GM18907 (cell line): ENCODE measurements at regions not wholly inside any gene's neighbourhood (a gene's known extent, or its start where the extent isn't known, plus 50 kb on each side); places are given as distances from the start of the nearest gene placed in this dataset.

Experiments
- ATAC-seq: cut with Tn5 transposase; IDR thresholded peaks from one replicate; pipeline ENCODE4 v1.9.1; 2021; ENCODE audit warnings: mild to moderate bottlenecking, moderate library complexity; ENCODE audit not compliant: unreplicated experiment

GRCh38 chr4:13316354-13316753, 167.8 kb downstream of the RAB28 start:
- no peak for ATAC-seq

DNA sequence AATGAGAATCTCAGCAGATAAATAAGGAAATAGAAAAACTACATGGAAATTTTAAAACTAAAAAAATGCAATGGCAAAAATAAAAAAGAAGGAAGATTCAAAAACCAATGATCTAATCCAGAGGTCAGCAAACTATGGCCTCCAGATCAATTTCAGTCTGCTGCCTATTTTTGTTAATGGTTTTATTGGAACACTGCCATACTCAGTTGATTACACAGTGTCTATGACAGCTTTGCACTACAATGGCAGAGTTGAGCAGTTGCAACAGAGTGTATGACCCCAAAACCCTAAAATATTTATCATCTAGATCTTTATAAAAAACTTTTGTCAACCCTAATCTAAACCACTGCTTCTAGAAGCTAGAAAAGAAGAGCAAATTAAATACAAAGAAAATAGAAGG, 170.3 kb downstream of the RAB28 start:
- ATAC-seq, result no peak

DNA sequence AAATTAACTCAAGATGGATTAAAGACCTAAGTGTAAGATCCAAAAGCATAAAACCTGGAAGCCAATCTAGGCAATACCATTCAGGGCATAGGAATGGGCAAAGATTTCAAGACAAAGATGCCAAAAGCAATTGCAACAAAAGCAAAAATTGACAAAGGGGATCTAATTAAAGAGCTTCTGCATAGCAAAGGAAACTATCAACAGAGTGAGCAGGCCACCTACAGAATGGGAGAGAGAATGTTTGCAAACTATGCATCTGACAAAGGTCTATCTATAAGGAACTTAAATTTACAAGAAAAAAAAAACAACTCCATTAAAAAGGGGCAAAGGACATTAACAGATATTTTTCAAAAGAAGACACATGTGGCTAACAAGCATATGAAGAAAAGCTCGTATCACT, 171.9 kb downstream of the RAB28 start:
- no peak for ATAC-seq

DNA sequence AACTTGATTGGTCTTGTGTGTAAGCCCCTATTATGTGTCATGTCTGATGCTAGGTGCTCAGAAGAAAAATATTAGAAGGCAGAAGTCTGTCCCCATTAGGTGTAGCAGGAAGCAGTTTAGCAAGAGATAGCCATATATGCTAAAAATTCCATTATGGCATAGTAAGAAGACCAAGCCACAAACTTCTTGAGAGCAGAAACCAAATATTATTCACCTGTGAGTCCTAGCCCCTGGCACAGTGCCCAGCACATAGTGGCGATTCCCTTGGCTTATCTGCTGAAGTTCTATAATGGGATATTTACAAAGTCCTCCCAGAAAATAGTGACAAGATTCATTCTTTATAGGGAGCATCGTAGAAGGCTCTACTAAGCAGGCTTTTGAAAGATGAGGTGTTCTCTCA, 174.4 kb downstream of the RAB28 start:
- ATAC-seq, result no peak

DNA sequence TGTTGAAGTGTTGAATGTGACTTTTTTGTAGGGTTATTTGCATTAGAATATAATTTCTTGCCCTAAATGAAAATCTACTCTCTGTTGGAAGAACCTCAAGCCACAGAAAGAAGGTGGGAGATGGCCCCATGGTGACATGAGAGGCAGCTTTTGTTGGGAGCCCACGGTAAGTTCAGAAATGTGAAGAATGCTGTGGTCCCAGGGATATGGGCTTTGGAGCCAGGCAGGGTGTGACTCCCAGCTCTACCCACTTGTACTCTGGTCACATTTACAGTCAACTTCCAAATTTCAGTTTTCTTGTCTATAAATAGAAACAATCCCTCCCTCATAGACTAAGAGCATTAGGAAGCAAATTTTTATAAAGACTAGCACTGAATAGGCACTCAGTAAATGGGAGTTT, 177.8 kb downstream of the RAB28 start:
- ATAC-seq, result no peak

DNA sequence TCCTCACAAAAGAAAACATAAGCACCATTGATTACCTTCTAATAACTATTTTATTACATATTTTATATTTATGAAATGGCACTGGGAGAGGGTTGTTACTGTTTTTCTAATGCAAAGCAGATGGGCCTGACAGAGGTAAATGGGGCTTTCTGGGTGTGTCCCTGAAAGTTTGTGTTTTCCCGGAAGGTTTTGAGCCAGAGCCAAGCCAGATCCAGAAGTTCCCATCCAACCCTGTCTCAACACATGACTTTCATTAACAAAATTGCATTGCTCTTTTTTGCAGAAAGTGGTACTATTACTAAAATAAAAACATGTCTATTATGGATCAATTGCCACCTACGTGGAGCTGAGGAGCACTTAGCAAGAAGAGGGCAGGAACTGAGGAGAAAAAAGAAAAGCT, 181.3 kb downstream of the RAB28 start:
- ATAC-seq, result no peak

DNA sequence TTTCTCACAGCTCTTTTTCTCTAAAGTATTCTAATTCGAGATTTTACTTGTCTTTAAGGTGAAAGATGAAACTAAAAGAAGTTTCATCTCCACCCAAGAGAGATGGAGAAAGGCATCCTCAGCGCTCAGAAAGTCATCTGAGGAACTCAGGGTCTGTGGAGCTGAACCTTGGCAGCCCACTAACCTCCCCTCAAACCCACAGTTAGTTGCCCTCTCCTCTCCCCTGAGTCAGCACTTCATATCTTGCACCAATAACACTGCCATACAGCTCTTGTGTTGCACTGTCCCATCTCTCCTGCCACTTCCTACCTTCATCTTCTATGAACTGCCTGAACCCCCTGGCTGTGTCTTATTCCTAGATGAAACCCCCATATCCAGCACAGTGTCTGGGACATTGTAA, 184.8 kb downstream of the RAB28 start:
- ATAC-seq, result no peak

- no peak for ATAC-seq
Observed at GRCh38 chr4:13298655-13299054, 185.5 kb downstream of the RAB28 start.

- no peak for ATAC-seq
Observed at GRCh38 chr4:13296986-13297385, 187.2 kb downstream of the RAB28 start.

DNA sequence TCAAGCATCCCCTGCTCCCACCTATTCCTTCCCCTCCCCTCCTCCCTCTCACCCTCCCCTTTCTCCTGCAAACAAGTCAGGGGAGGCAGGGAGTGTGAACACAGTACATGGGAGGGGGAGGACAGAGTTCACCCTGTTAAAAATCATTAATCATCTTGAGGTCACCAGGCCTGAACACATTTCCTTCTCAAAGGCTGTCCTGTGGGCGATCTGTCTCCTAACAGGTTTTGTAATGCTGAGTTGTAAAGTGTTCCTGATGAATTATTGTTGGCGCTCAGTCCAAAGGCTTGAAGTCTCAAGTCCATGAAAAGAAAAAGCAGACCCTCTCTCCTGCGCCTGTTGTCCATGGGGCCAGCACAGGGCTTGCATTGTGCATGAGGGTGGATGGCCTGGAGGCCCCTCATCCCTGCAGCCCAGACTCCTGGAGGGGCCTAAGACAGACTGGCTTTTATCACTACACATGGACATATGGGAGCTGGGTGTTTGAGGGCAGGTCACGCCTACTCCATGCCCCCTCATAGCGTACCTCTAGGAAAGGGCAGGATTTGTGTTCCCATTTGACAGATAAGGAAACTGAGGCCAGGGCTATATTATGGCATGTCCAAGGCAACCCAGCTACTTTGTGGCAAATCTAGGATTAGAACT, 189.1 kb downstream of the RAB28 start:
- ATAC-seq, result no peak

- ATAC-seq, result no peak
Observed at GRCh38 chr4:13292372-13292771, 191.8 kb downstream of the RAB28 start.

- ATAC-seq, result no peak
Observed at GRCh38 chr4:13289391-13289790, 194.7 kb downstream of the RAB28 start.

GRCh38 chr4:13285336-13285735, 198.8 kb downstream of the RAB28 start:
- no peak for ATAC-seq

DNA sequence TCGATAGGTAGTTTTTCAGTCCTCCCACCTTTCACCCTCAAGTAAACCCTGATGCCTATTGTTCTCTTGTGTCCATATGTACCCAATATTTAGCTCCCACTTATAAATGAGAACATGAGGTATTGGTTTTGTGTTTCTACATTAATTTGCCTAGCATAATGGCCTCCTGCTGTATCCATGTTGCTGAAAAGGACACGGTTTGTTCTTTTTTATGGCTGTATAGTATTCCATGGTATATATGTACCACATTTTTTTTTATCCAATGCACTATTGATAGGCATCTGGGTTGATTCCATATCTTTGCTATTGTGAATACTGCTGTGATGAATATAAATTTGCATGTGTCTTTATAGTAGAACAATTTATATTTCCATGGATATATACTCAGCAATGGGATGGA, 199.2 kb downstream of the RAB28 start:
- ATAC-seq, result no peak

DNA sequence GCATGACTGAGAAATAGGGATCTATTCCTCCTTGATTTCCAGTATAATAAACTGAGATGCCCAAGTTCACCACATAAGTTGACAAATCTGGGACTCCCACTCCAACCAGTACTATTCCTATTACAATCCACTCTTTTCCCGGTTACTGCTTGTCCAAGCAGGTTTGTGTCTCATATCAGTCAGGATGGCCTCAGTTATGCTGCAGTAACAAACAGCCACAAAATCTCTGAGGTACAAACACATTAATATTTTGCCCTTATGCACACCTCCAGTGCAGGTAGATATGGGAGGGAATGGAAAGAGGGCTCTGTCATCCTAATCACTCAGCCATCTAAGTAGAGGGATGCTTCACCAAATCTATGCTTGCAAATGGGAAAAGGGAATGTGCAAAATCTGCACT, 207.8 kb downstream of the RAB28 start:
- no peak for ATAC-seq

- ATAC-seq, result no peak
Observed at GRCh38 chr4:13268703-13269102, 215.4 kb downstream of the RAB28 start.

GRCh38 chr4:13268165-13268564, 216.0 kb downstream of the RAB28 start:
- ATAC-seq, result no peak

- ATAC-seq, result no peak
Observed at GRCh38 chr4:13267091-13267490, 217.0 kb downstream of the RAB28 start.

DNA sequence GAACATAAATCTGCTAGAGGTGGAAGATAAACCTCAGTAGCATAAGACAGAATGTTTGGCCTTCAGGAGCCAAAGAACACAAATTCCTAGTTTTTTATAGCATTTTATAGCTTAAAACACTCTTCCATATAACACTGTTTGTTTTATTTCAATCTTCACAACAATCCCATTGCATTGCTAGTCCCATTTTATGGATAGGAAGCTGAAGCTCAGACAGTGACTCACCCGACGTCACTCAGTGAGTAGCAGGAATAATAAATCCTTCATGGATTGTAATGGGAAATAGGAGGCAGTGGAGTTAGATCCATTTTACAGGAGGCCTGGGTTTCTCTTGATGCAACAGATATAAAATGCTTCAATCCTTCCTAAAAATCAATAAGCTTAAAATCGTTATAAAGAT, 217.5 kb downstream of the RAB28 start:
- no peak for ATAC-seq

DNA sequence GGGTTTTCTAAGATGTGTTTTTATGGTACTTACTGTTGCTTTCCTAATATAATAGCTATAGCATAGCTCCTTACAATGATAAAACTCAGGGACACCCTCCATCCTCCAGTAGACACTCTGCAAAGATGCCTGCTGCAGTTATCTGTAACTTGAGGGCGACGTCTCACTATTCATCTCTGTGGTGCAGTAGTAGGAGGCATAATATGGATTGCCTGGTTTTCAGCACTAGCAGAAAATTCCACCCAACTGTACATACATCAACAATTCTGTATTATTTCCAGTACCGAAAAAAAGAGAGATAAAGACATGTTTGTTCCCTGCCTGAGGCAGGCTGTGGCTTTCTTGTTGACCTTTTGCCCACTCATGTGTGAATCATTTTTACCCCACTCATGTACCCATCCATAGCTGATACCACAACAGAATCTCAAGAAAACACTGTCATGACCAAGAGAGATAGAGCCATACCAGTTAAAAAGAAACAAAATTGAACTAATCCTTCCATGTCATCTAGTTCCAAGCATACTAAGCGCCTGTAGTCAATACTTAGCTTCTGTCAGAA, 220.1 kb downstream of the RAB28 start:
- no peak for ATAC-seq

- no peak for ATAC-seq
Observed at GRCh38 chr4:13262816-13263215, 221.3 kb downstream of the RAB28 start.

- ATAC-seq, result no peak
Observed at GRCh38 chr4:13261486-13262257, 222.5 kb downstream of the RAB28 start.
